Fibroblast of mammary gland (primary cell): ENCODE measurements at regions not wholly inside any gene's neighbourhood (a gene's known extent, or its start where the extent isn't known, plus 50 kb on each side); places are given as distances from the start of the nearest gene placed in this dataset.

ENCODE experiments used
- DNase-seq: peaks from one replicate; pipeline ENCODE4 v3.0.0-alpha.2; 2010; ENCODE audit warnings: low read depth
- H3K4me3 ChIP-seq: 2 replicates; pipeline ENCODE4 v1.5.1; 2011; ENCODE audit warnings: low read depth, mild to moderate bottlenecking, low read length, moderate library complexity; ENCODE audit not compliant: control insufficient read depth
- TF ChIP-seq, protein P1 (sequence below): conservative IDR thresholded peaks from 2 replicates; pipeline ENCODE4 v1.5.1; 2011; ENCODE audit warnings: low read depth, low read length, inconsistent platforms; ENCODE audit not compliant: control insufficient read depth, insufficient read depth

DNA sequence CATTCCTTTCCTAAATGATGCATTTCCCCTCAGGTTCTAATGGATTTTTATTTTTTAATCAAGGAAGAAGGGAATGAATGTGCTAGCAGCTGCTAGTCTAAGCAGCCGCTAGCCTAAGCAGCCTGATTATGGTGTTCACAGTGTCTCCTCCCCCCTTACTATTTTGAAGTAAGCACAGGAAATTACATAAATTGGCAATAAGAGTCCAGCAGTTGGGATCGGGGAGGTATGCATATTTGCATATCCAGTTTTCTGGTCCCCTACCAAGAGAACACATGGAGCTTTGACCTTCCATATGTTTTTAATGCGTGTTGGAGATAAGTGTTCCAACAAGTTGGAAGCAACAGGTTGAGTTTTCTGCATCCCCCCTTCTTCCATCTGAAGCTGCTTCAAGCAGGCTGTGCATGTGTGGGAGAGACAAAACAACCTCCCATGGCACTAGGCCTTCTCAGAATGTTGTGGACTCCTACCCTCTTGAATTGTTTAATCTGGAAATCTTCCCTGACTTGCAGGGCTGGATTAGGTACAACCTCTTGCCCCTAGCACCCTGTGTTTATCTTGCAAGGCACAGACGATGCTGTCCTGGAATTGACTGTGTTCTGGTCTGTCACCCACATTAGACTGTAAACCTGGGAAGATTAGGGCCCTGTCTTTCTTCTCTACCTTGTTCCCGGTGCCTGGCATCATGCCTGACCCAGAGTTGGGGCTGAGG lies 124.8 kb upstream of the LRIG1 start:
- DNase-seq: no peak
- TF ChIP-seq, protein P1, sequence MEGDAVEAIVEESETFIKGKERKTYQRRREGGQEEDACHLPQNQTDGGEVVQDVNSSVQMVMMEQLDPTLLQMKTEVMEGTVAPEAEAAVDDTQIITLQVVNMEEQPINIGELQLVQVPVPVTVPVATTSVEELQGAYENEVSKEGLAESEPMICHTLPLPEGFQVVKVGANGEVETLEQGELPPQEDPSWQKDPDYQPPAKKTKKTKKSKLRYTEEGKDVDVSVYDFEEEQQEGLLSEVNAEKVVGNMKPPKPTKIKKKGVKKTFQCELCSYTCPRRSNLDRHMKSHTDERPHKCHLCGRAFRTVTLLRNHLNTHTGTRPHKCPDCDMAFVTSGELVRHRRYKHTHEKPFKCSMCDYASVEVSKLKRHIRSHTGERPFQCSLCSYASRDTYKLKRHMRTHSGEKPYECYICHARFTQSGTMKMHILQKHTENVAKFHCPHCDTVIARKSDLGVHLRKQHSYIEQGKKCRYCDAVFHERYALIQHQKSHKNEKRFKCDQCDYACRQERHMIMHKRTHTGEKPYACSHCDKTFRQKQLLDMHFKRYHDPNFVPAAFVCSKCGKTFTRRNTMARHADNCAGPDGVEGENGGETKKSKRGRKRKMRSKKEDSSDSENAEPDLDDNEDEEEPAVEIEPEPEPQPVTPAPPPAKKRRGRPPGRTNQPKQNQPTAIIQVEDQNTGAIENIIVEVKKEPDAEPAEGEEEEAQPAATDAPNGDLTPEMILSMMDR: no peak
- H3K4me3 ChIP-seq: no peak overlapping the region

DNA sequence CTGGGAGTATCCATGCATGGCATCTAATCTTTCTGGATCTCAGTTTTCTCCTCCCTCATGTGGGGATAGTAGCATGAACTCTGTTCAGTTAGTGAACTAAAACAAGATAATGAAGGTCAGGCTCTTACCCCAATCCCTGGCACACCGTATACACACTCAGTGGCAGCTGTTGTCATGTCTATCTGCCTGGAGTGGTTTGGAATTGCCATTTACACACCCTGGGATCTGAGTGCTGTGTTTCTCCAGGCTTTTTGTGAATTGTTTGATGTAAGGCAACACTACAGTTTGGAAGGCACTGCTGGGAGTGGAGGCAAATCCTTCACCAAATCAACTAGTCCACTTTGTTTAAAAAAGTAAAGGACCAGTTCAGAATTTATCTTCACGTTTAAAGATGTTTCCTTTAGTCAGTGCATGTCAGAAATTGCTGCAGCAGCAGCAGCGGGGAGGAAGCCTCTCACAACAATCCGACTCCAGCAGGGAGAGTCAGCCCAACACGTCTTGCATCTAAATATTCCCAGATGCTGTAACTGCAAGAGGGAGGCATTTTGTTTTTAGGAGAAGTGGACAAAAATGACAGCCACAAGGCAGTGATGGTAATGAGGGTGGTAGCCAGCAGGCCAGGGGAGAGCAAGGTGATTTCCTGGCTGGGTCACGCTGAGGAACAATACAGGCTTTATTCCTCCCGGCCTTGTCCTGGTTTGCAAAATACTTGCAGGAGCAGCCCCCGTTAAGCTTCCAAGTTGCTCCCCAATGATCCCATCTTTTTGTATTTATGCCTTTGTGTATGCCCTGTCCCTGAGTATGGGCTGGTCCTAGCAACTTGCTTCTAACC lies 128.5 kb upstream of the LRIG1 start:
- TF ChIP-seq, protein P1: no peak
- DNase-seq: no peak
- no peak overlapping the region for H3K4me3 ChIP-seq

DNA sequence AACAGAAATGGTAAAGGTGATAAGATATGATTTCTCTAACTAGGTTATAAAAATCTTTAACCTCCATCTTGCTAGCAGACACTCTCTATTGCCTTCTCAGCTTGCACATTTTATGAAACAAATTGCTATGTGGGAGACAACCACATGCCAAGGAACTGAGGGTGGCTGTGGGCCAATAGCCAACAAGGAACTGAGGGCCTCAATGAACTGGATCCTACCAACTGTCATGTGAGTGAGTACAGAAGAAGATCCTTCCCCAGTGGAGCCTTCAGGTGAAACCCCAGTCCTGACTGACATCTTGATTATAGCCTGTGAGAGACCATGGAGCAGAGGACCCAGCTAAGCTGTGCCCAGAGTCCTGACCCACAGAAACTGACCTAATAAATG lies 129.2 kb upstream of the LRIG1 start:
- DNase-seq: no peak
- no peak overlapping the region for H3K4me3 ChIP-seq
- TF ChIP-seq, protein P1: no peak

DNA sequence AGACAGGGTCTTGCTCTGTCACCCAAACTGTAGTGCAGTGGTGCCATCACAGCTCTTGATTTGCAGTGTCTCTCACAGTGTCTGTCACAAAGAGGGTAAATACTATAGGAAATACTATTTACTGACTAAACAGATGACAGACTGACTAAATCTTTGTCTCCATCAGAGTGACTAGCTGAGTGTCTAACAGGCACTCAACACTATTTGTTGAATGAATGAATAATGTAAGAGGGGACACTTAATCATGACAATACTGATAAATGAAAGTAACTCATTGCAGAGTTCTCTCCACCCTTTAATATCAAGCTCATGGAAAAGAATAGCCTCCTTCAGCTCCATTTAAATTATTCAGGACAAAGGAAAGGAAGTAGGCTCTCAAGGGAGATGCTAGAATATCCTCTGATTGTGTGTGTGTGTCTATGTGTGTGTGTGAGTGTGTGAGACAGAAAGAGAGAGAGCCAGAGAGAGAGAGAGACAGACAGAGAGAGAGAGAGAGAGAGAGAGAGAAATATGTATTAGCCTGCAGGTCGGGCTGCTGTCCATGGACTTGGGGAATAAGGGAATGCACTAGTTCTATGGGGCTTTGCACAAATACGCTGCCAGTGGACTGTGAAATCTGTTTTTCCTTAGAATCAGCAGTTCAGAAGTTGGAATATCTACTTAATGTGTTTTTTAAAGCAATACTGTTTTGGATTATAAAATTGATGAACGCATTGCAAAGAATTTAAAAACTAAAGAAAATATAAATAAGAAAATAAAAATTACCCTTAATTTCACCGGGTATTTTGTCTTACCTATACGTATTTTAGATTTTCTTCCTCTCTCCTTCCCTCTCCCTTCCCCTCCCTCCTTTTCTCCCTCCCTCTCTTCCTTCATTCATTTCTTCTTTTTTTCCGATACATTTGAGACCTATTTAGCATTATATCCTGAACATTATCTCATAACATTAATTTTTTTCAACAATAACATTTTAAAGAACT lies 132.9 kb upstream of the LRIG1 start:
- no peak for DNase-seq
- H3K4me3 ChIP-seq: no peak overlapping the region
- TF ChIP-seq, protein P1: no peak

DNA sequence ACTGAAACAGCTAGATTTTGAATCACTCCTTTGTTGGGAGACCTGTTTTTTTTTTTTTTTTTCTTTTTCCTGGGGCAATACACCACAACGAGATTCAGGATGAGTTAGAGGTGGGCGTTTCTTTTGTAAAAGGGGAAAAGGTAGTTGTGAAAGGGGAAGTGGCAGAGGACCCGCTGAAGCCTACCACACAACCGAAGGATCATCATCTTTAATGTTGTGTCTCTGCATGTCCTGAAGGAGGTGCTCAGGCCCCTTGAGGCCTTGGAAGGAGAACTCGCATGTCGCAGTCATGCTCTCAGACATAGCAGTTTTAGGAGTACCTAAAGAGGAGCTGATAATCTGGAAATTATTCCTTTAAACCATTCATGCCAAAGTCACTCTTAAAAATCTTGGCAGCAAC lies 137.9 kb upstream of the LRIG1 start:
- DNase-seq: no peak
- no peak overlapping the region for H3K4me3 ChIP-seq
- TF ChIP-seq, protein P1: no peak

DNA sequence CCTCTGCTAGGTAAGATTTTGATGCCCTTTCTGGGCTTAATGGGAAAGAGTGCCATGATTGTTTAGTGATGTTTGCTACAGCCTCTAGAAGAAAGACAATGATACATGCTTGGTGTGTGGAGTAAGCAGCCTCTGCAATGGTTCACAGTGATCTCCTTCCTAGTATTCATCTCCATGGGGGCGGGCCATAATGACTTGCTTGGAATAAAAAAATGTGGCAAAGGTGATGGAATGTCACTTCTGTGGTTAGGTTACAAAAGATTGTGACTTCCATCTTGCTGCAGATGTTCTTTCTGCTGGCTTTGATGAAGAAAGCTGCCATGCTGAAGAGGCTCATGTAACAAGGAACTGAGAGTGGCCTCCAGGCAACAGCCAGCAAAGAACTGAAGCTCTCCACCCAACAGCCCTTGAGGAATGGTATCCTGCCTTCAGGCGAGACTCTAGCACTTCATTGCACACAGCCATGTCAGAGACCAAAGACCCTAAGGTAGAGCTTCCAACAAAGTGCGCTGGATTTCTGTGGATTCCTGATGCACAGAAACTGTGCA lies 139.1 kb upstream of the LRIG1 start:
- DNase-seq: no peak
- H3K4me3 ChIP-seq: no peak overlapping the region
- TF ChIP-seq, protein P1: no peak
